GM18499 (cell line): ENCODE measurements at regions not wholly inside any gene's neighbourhood (a gene's known extent, or its start where the extent isn't known, plus 50 kb on each side); places are given as distances from the start of the nearest gene placed in this dataset.
"Not testable (repeated sequence)": the region's sequence is repeated elsewhere in the genome, so short reads cannot be mapped to it uniquely, and the experiment has no call there.

Experiments used
- ATAC-seq: cut with Tn5 transposase; IDR thresholded peaks from one replicate; pipeline ENCODE4 v1.9.1; 2021; ENCODE audit warnings: moderate number of reproducible peaks; ENCODE audit not compliant: insufficient read depth, unreplicated experiment

- ATAC-seq: no peak
These were observed 477.6 kb upstream of the CD180 start for GRCh38 chr5:67674159-67674655.

GRCh38 chr5:67673618-67674017, 477.0 kb upstream of the CD180 start:
- no peak for ATAC-seq

GRCh38 chr5:67673180-67673579, 476.6 kb upstream of the CD180 start:
- no peak for ATAC-seq

GRCh38 chr5:67672636-67673035, 476.0 kb upstream of the CD180 start:
- ATAC-seq: no peak

- ATAC-seq: no peak
These were observed 473.3 kb upstream of the CD180 start for GRCh38 chr5:67669916-67670315.

- no peak for ATAC-seq
These were observed 463.6 kb upstream of the CD180 start for GRCh38 chr5:67660149-67660548.

- no peak for ATAC-seq
These were observed 462.7 kb upstream of the CD180 start for GRCh38 chr5:67659288-67659687.

- ATAC-seq: no peak
These were observed 460.5 kb upstream of the CD180 start for GRCh38 chr5:67657055-67657454.

- peak; percentile 74 for ATAC-seq
These were observed 455.6 kb upstream of the CD180 start for GRCh38 chr5:67652201-67652600.

- no peak for ATAC-seq
These were observed 454.6 kb upstream of the CD180 start for GRCh38 chr5:67651180-67651579.

GRCh38 chr5:67648201-67648671, 451.6 kb upstream of the CD180 start:
- no peak for ATAC-seq

- ATAC-seq: no peak
These were observed 451.2 kb upstream of the CD180 start for GRCh38 chr5:67647772-67648171.

GRCh38 chr5:67644221-67644920, 447.8 kb upstream of the CD180 start:
- ATAC-seq: no peak

GRCh38 chr5:67643536-67643935, 446.9 kb upstream of the CD180 start:
- no peak for ATAC-seq

GRCh38 chr5:67639976-67640375, 443.4 kb upstream of the CD180 start:
- ATAC-seq: no peak

- no peak for ATAC-seq
These were observed 442.7 kb upstream of the CD180 start for GRCh38 chr5:67639313-67639712.

- no peak for ATAC-seq
These were observed 440.4 kb upstream of the CD180 start for GRCh38 chr5:67636850-67637524.

- ATAC-seq: no peak
These were observed 439.5 kb upstream of the CD180 start for GRCh38 chr5:67636091-67636490.

- ATAC-seq: not testable (repeated sequence)
These were observed 430.5 kb upstream of the CD180 start for GRCh38 chr5:67627079-67627478.

- no peak for ATAC-seq
These were observed 426.5 kb upstream of the CD180 start for GRCh38 chr5:67623078-67623477.
